ENCODE measurements at regions not wholly inside any gene's neighbourhood (a gene's known extent, or its start where the extent isn't known, plus 50 kb on each side); places are given as distances from the start of the nearest gene placed in this dataset.
A peak's percentile ranks its signal among the peaks of the same experiment; 100 is the strongest.
"Not testable (repeated sequence)": the region's sequence is repeated elsewhere in the genome, so short reads cannot be mapped to it uniquely, and the experiment has no call there.

DNA sequence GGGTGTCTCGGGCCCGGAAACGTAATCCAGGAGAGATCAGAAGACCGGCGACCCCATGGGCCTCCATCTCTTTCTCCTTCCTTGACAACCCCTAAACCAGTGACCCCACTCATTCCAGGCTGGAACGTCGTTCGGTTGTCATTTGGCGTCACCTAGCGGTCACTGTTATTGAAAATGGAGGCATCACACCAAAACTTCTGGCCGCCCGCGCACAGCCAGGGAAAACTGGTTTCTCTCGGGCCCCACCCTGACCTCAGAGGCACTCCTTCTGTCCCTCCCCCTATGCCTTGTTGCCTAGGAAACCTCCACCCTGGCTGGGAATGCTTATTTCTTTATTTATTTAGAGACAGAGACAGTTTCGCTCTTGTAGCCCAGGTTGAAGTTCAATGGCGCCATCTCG lies 2327.3 kb upstream of the TPTE start:
- not testable (repeated sequence) for DNase-seq

- not testable (repeated sequence) for DNase-seq
Measured at GRCh38 chr21:8197377-8198027, 2323.9 kb upstream of the TPTE start.

DNA sequence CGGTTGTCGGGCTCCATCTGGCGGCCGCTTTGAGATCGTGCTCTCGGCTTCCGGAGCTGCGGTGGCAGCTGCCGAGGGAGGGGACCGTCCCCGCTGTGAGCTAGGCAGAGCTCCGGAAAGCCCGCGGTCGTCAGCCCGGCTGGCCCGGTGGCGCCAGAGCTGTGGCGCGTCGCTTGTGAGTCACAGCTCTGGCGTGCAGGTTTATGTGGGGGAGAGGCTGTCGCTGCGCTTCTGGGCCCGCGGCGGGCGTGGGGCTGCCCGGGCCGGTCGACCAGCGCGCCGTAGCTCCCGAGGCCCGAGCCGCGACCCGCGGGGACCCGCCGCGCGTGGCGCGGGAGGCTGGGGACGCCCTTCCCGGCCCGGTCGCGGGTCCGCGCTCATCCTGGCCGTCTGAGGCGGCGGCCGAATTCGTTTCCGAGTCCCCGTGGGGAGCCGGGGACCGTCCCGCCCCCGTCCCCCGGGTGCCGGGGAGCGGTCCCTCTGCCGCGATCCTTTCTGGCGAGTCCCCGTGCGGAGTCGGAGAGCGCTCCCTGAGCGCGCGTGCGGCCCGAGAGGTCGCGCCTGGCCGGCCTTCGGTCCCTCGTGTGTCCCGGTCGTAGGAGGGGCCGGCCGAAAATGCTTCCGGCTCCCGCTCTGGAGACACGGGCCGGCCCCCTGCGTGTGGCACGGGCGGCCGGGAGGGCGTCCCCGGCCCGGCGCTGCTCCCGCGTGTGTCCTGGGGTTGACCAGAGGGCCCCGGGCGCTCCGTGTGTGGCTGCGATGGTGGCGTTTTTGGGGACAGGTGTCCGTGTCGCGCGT lies 2316.1 kb upstream of the TPTE start:
- DNase-seq = not testable (repeated sequence)

GRCh38 chr21:8205892-8206188 lies 2315.5 kb upstream of the TPTE start:
- not testable (repeated sequence) for DNase-seq

DNA sequence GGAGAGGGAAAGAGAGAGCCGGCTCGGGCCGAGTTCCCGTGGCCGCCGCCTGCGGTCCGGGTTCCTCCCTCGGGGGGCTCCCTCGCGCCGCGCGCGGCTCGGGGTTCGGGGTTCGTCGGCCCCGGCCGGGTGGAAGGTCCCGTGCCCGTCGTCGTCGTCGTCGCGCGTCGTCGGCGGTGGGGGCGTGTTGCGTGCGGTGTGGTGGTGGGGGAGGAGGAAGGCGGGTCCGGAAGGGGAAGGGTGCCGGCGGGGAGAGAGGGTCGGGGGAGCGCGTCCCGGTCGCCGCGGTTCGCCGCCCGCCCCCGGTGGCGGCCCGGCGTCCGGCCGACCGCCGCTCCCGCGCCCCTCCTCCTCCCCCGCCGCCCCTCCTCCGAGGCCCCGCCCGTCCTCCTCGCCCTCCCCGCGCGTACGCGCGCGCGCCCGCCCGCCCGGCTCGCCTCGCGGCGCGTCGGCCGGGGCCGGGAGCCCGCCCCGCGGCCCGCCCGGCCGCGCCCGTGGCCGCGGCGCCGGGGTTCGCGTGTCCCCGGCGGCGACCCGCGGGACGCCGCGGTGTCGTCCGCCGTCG lies 2308.3 kb upstream of the TPTE start:
- DNase-seq = peak; percentile 88

GRCh38 chr21:8214539-8214938 lies 2306.8 kb upstream of the TPTE start:
- not testable (repeated sequence) for DNase-seq

- DNase-seq = not testable (repeated sequence)
Measured at GRCh38 chr21:8229366-8230150, 2291.8 kb upstream of the TPTE start.

GRCh38 chr21:8231252-8231651 lies 2290.1 kb upstream of the TPTE start:
- not testable (repeated sequence) for DNase-seq

- not testable (repeated sequence) for DNase-seq
Measured at GRCh38 chr21:8233000-8233399, 2288.4 kb upstream of the TPTE start.

DNA sequence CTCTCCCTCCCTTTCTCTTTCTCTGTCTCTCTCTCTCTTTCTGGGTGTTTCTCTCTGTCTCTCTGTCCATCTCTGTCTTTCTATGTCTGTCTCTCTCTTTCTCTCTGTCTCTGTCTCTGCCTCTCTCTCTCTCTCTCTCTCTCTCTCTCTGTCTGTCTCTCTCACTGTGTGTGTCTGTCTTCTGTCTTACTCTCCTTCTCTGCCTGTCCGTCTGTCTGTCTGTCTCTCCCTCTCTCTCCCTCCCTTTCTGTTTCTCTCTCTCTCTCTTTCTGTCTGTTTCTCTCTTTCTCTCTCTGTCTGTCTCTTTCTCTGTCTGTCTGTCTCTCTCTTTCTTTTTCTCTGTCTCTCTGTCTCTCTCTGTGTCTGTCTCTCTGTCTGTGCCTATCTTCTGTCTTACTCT lies 2287.3 kb upstream of the TPTE start:
- not testable (repeated sequence) for DNase-seq

GRCh38 chr21:8244723-8245641 lies 2276.4 kb upstream of the TPTE start:
- DNase-seq = not testable (repeated sequence)

DNA sequence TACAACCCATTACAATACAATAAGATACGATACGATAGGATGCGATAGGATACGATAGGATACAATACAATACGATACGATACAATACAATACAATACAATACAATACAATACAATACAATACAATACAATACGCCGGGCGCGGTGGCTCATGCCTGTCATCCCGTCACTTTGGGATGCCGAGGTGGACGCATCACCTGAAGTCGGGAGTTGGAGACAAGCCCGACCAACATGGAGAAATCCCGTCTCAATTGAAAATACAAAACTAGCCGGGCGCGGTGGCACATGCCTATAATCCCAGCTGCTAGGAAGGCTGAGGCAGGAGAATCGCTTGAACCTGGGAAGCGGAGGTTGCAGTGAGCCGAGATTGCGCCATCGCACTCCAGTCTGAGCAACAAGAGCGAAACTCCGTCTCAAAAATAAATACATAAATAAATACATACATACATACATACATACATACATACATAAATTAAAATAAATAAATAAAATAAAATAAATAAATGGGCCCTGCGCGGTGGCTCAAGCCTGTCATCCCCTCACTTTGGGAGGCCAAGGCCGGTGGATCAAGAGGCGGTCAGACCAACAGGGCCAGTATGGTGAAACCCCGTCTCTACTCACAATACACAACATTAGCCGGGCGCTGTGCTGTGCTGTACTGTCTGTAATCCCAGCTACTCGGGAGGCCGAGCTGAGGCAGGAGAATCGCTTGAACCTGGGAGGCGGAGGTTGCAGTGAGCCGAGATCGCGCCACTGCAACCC lies 2275.6 kb upstream of the TPTE start:
- not testable (repeated sequence) for DNase-seq

GRCh38 chr21:8251701-8252100 lies 2269.7 kb upstream of the TPTE start:
- not testable (repeated sequence) for DNase-seq

DNA sequence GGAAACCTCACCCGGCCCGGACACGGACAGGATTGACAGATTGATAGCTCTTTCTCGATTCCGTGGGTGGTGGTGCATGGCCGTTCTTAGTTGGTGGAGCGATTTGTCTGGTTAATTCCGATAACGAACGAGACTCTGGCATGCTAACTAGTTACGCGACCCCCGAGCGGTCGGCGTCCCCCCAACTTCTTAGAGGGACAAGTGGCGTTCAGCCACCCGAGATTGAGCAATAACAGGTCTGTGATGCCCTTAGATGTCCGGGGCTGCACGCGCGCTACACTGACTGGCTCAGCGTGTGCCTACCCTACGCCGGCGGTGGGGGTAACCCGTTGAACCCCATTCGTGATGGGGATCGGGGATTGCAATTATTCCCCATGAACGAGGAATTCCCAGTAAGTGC lies 2266.3 kb upstream of the TPTE start:
- DNase-seq = peak; percentile 3

DNA sequence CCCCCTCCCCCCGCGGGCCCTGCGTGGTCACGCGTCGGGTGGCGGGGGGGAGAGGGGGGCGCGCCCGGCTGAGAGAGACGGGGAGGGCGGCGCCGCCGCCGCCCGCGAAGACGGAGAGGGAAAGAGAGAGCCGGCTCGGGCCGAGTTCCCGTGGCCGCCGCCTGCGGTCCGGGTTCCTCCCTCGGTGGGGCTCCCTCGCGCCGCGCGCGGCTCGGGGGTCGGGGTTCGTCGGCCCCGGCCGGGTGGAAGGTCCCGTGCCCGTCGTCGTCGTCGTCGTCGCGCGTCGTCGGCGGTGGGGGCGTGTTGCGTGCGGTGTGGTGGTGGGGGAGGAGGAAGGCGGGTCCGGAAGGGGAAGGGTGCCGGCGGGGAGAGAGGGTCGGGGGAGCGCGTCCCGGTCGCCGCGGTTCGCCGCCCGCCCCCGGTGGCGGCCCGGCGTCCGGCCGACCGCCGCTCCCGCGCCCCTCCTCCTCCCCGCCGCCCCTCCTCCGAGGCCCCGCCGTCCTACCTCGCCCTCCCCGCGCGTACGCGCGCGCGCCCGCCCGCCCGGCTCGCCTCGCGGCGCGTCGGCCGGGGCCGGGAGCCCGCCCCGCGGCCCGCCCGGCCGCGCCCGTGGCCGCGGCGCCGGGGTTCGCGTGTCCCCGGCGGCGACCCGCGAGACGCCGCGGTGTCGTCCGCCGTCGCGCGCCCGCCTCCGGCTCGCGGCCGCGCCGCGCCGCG lies 2264.1 kb upstream of the TPTE start:
- DNase-seq = peak; percentile 7

- not testable (repeated sequence) for DNase-seq
Measured at GRCh38 chr21:8260065-8260627, 2261.2 kb upstream of the TPTE start.

Data from stimulated activated CD4-positive, alpha-beta T cell treated with anti-CD3 and anti-CD28 coated beads, Interleukin-4, amount 100 ng/mL, for 24 hours (primary cell).